HAP-1 (cell line): ENCODE measurements at regions not wholly inside any gene's neighbourhood (a gene's known extent, or its start where the extent isn't known, plus 50 kb on each side); places are given as distances from the start of the nearest gene placed in this dataset.

ENCODE experiments used
- DNase-seq, 2 experiments: peaks; one replicate each; pipeline ENCODE4 v3.0.0-alpha.2; 2016 to 2020; ENCODE audit warnings: low spot score in 2 of 2
- H3K27me3 ChIP-seq: fragments of 250-450 bp; sonication (Bioruptor Pico); 2 replicates; pipeline ENCODE4 v1.5.1; 2020; ENCODE audit warnings: low read depth, mild to moderate bottlenecking, moderate library complexity
- H3K36me3 ChIP-seq: fragments of 250-450 bp; sonication (Bioruptor Pico); replicated peaks from 2 replicates; pipeline ENCODE4 v1.5.1; 2020; ENCODE audit warnings: mild to moderate bottlenecking
- H3K4me1 ChIP-seq: fragments of 250-450 bp; sonication (Bioruptor Pico); 2 replicates; pipeline ENCODE4 v1.5.1; 2020; ENCODE audit warnings: mild to moderate bottlenecking
- H3K4me3 ChIP-seq: fragments of 250-450 bp; sonication (Bioruptor Pico); 2 replicates; pipeline ENCODE4 v1.5.1; 2020; ENCODE audit warnings: mild to moderate bottlenecking, moderate library complexity
- H3K9me3 ChIP-seq: fragments of 250-450 bp; sonication (Bioruptor Pico); 2 replicates; pipeline ENCODE4 v1.5.1; 2020; ENCODE audit warnings: mild to moderate bottlenecking, moderate library complexity
- in situ Hi-C: fragments of 300-500 bp; cut with MboI; formaldehyde crosslinking; loops from 3 replicates; pipeline ENCODE4 v1.14.3; 2020; ENCODE audit warnings: low sequenced_read_pairs, inconsistent platforms, mixed read lengths

- no peaks in the 10 kb centered on the region for H3K9me3 ChIP-seq
- H3K4me1 ChIP-seq, result no peaks in the 10 kb centered on the region
- no peak for DNase-seq
- no peak overlapping the region for H3K4me3 ChIP-seq
- in situ Hi-C loops, result no loop called here
- no peaks in the 10 kb centered on the region for H3K27me3 ChIP-seq
- H3K36me3 ChIP-seq, result no peaks in the 10 kb centered on the region
Observed at GRCh38 chr15:46556559-46557379, 921.9 kb downstream of the SQOR start.

- Histone ChIP-seq H3K4me1 (no peaks in the 10 kb centered on the region), H3K9me3 (no peaks in the 10 kb centered on the region), H3K4me3 (no peak overlapping the region), H3K27me3 (no peaks in the 10 kb centered on the region), H3K36me3 (no peaks in the 10 kb centered on the region)
- no peak for DNase-seq
- in situ Hi-C loops, result no loop called here
Observed at GRCh38 chr15:46567968-46568367, 933.1 kb downstream of the SQOR start.

GRCh38 chr15:46569781-46570180 lies 935.0 kb downstream of the SQOR start:
- Histone ChIP-seq H3K9me3 (no peaks in the 10 kb centered on the region), H3K27me3 (no peaks in the 10 kb centered on the region), H3K36me3 (no peaks in the 10 kb centered on the region), H3K4me1 (no peaks in the 10 kb centered on the region), H3K4me3 (no peak overlapping the region)
- in situ Hi-C loops, result no loop called here
- no peak for DNase-seq

GRCh38 chr15:46576646-46577395 lies 942.0 kb downstream of the SQOR start:
- H3K4me3 ChIP-seq, result no peak overlapping the region
- H3K9me3 ChIP-seq, result no peaks in the 10 kb centered on the region
- no peak for DNase-seq
- in situ Hi-C loops, result no loop called here
- H3K36me3 ChIP-seq, result no peaks in the 10 kb centered on the region
- no peaks in the 10 kb centered on the region for H3K4me1 ChIP-seq
- no peaks in the 10 kb centered on the region for H3K27me3 ChIP-seq

GRCh38 chr15:46577767-46578166 lies 942.9 kb downstream of the SQOR start:
- DNase-seq, result no peak
- Histone ChIP-seq H3K9me3 (no peaks in the 10 kb centered on the region), H3K4me1 (no peaks in the 10 kb centered on the region), H3K27me3 (no peaks in the 10 kb centered on the region), H3K36me3 (no peaks in the 10 kb centered on the region), H3K4me3 (no peak overlapping the region)
- in situ Hi-C loops, result no loop called here

DNA sequence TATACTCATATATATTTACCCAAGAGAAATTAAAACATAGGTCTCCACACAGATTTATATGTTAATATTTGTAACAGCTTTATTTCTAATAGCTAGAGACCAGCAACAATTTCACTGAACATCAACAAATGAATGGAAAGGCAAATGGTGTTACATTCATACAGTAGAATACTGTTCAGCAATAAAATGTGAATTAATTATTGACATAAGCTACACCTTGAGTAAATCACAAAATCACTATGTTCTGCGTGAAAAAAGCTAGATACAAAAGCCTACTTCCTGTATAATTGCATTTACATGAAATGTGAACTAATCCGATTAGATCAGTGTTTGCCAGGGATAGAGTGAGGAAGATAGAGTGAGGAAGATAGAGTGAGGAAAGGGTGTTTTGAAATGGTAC lies 945.7 kb downstream of the SQOR start:
- H3K27me3 ChIP-seq, result no peaks in the 10 kb centered on the region
- DNase-seq, result no peak
- no peak overlapping the region for H3K4me3 ChIP-seq
- in situ Hi-C loops, result no loop called here
- H3K4me1 ChIP-seq, result no peaks in the 10 kb centered on the region
- no peaks in the 10 kb centered on the region for H3K9me3 ChIP-seq
- no peaks in the 10 kb centered on the region for H3K36me3 ChIP-seq

- in situ Hi-C loops, result no loop called here
- H3K27me3 ChIP-seq, result no peaks in the 10 kb centered on the region
Observed at GRCh38 chr15:46580924-46581323, 946.1 kb downstream of the SQOR start.

DNA sequence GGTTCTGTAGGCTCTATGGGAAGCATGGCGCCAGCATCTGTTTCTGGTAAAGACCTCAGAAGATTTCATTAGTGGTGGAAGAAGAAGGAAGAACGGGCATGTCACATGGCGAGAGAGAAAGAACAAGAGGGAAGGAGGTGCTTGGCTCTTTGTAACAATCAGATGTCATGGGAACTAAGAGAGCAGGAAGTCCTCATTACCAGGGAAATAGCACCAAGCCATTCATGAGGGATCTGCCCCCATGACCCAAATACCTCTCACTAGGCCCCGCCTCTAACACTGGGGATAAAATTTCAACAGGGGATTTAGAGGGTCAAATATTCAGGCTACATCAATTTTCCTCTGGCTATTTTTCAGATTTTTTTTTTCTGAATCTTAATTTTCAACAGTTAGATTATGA lies 954.3 kb downstream of the SQOR start:
- Histone ChIP-seq H3K4me3 (no peak overlapping the region), H3K27me3 (no peaks in the 10 kb centered on the region), H3K4me1 (no peaks in the 10 kb centered on the region), H3K36me3 (no peaks in the 10 kb centered on the region), H3K9me3 (no peaks in the 10 kb centered on the region)
- no peak for DNase-seq
- in situ Hi-C loops, result no loop called here

More at GRCh38 chr15:46580924-46581323, 946.1 kb downstream of the SQOR start:
- Histone ChIP-seq H3K36me3 (no peaks in the 10 kb centered on the region), H3K4me3 (no peak overlapping the region), H3K4me1 (no peaks in the 10 kb centered on the region), H3K9me3 (no peaks in the 10 kb centered on the region)
- no peak for DNase-seq

GRCh38 chr15:46591462-46591861 lies 956.6 kb downstream of the SQOR start:
- H3K9me3 ChIP-seq, result no peaks in the 10 kb centered on the region
- no peaks in the 10 kb centered on the region for H3K27me3 ChIP-seq
- H3K4me3 ChIP-seq, result no peak overlapping the region
- in situ Hi-C loops, result no loop called here
- no peak for DNase-seq
- H3K4me1 ChIP-seq, result no peaks in the 10 kb centered on the region
- H3K36me3 ChIP-seq, result no peaks in the 10 kb centered on the region

DNA sequence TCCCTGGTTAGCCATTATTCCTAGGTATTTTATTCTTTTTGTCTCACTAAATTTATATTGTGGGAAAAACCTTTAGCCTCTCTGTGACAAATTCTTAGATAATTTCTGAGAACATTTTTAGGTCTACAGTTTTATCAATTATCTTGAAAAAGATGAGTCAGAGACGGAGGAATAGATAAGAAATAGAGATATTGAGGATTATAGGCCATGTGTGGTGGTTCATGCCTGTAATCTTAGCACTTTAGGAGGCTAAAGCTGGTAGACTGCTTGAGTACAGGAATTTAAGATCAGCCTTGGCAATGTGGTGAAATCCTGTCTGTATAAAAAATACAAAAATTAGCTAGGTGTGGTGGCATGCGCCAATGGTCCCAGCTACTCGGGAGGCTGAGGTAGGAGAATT lies 960.2 kb downstream of the SQOR start:
- Histone ChIP-seq H3K4me1 (no peaks in the 10 kb centered on the region), H3K4me3 (no peak overlapping the region), H3K9me3 (no peaks in the 10 kb centered on the region), H3K27me3 (no peaks in the 10 kb centered on the region), H3K36me3 (no peaks in the 10 kb centered on the region)
- DNase-seq, result no peak
- in situ Hi-C loops, result no loop called here

DNA sequence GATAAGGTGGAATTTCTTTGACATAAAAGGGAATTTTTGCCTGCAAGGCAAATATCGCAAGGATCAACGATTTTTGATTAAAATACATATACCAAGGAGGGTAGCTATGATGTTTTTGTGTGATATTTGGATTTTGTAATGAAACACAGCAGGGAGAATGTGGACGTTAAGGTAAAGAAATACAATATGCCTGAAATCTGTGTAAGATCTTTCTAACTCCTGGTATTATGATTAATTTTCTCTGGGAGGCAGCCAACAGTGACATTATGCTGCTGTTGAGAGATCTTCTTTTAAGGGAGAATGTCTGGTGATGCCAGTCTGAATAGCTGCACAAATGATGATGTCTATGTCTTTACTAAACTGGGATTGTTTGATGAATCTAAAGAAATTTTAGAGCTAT lies 972.2 kb downstream of the SQOR start:
- Histone ChIP-seq H3K36me3 (no peaks in the 10 kb centered on the region), H3K4me3 (no peak overlapping the region), H3K9me3 (0 out of 2 replicates have a peak, but pooled peaks cover 2% of the 10 kb centered on the region), H3K4me1 (no peaks in the 10 kb centered on the region), H3K27me3 (no peaks in the 10 kb centered on the region)
- in situ Hi-C loops, result no loop called here
- no peak for DNase-seq

DNA sequence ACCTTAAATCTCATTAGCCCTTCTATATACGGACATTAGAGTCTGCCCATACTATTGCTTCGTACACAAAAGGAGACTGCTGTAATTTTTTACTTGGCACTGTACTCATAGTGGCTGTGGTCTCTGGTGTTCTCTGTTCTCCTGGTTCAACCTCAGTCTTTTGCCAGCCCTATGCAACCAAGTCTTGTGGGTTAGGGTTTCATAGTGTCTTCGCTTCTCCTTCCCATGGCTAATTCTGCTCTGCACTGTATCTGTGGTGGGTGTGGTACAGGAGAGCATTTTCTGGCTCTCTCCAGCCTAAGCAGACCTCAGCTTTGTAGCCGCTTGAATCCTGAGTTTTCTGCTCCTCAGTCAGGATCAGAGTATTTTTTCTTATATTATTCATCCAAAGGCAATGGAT lies 981.2 kb downstream of the SQOR start:
- Histone ChIP-seq H3K27me3 (no peaks in the 10 kb centered on the region), H3K4me3 (no peak overlapping the region), H3K4me1 (no peaks in the 10 kb centered on the region), H3K9me3 (0 out of 2 replicates have a peak, but pooled peaks cover under 1% of the 10 kb centered on the region), H3K36me3 (no peaks in the 10 kb centered on the region)
- DNase-seq, result no peak
- in situ Hi-C loops, result no loop called here

GRCh38 chr15:46617507-46617906 lies 982.7 kb downstream of the SQOR start:
- in situ Hi-C loops, result no loop called here

GRCh38 chr15:46618984-46619383 lies 984.2 kb downstream of the SQOR start:
- Histone ChIP-seq H3K9me3 (no peaks in the 10 kb centered on the region), H3K4me1 (no peaks in the 10 kb centered on the region), H3K36me3 (no peaks in the 10 kb centered on the region), H3K4me3 (no peak overlapping the region), H3K27me3 (no peaks in the 10 kb centered on the region)
- no peak for DNase-seq
- in situ Hi-C loops, result no loop called here

More at GRCh38 chr15:46617507-46617906, 982.7 kb downstream of the SQOR start:
- Histone ChIP-seq H3K4me1 (no peaks in the 10 kb centered on the region), H3K27me3 (no peaks in the 10 kb centered on the region), H3K4me3 (no peak overlapping the region), H3K36me3 (no peaks in the 10 kb centered on the region), H3K9me3 (no peaks in the 10 kb centered on the region)
- DNase-seq, result no peak
